Memory B cell (primary cell): ENCODE measurements at regions not wholly inside any gene's neighbourhood (a gene's known extent, or its start where the extent isn't known, plus 50 kb on each side); places are given as distances from the start of the nearest gene placed in this dataset.
A peak's percentile ranks its signal among the peaks of the same experiment; 100 is the strongest.

ENCODE experiments used
- ATAC-seq: fragments of 150-1000 bp; cut with Tn5 transposase; 2 replicates; pipeline ENCODE4 v1.10.0; 2021; ENCODE audit warnings: low read depth, mild to moderate bottlenecking, moderate library complexity
- DNase-seq, 2 donors: peaks; one replicate each; pipeline ENCODE4 v3.0.0; 2022; ENCODE audit warnings: low spot score in 2 of 2
- H3K27ac Mint-ChIP-seq: one replicate; pipeline ENCODE4 v1.8.0; 2022; ENCODE audit warnings: mild to moderate bottlenecking, moderate library complexity, mixed read lengths
- H3K27me3 Mint-ChIP-seq: one replicate; pipeline ENCODE4 v1.8.0; 2022; ENCODE audit warnings: mixed read lengths
- H3K36me3 Mint-ChIP-seq: one replicate; pipeline ENCODE4 v1.8.0; 2022; ENCODE audit warnings: mild to moderate bottlenecking, mixed read lengths
- H3K4me1 Mint-ChIP-seq: one replicate; pipeline ENCODE4 v1.8.0; 2022; ENCODE audit warnings: mixed read lengths
- H3K4me3 Mint-ChIP-seq: one replicate; pipeline ENCODE4 v1.8.0; 2022; ENCODE audit warnings: mild to moderate bottlenecking, moderate library complexity, mixed read lengths
- H3K9me3 Mint-ChIP-seq: one replicate; pipeline ENCODE4 v1.8.0; 2022; ENCODE audit warnings: mixed read lengths

GRCh38 chr2:241947401-241947800, 77.9 kb downstream of the RTP5 start:
- H3K27me3 Mint-ChIP-seq: no peaks in the 10 kb centered on the region
- no peak overlapping the region for H3K27ac Mint-ChIP-seq
- no peaks in the 10 kb centered on the region for H3K9me3 Mint-ChIP-seq
- peaks cover 13% of the 10 kb centered on the region for H3K36me3 Mint-ChIP-seq
- ATAC-seq (no peak), DNase-seq (no peak)
- H3K4me3 Mint-ChIP-seq: no peak overlapping the region
- peaks cover 18% of the 10 kb centered on the region for H3K4me1 Mint-ChIP-seq

DNA sequence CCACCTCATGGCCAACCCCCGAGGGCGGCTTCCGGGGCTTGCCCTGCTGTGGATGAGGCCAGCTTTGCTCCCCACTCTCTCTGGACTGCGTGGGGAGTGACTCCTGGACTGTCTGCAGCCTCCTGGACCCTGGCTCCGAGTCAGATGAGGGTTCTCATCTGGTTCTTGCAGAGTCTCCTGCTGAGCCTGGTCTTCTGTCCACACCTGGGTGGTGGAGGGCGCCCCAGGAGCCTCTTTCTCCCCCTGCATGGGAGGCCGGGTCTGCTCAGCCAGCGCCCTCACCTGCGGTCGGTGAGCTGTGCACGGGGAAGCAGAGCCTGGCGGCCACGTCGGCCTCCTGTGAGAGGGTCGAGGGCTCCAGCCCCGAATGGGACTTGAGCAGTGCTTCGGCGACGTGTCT, 78.3 kb downstream of the RTP5 start:
- Mint-ChIP-seq H3K36me3 (peaks cover 13% of the 10 kb centered on the region), H3K27ac (peak overlapping the region; percentile 32), H3K4me3 (no peak overlapping the region), H3K4me1 (peaks cover 18% of the 10 kb centered on the region), H3K9me3 (no peaks in the 10 kb centered on the region), H3K27me3 (no peaks in the 10 kb centered on the region)
- no peak for DNase-seq
- ATAC-seq: no peak

DNA sequence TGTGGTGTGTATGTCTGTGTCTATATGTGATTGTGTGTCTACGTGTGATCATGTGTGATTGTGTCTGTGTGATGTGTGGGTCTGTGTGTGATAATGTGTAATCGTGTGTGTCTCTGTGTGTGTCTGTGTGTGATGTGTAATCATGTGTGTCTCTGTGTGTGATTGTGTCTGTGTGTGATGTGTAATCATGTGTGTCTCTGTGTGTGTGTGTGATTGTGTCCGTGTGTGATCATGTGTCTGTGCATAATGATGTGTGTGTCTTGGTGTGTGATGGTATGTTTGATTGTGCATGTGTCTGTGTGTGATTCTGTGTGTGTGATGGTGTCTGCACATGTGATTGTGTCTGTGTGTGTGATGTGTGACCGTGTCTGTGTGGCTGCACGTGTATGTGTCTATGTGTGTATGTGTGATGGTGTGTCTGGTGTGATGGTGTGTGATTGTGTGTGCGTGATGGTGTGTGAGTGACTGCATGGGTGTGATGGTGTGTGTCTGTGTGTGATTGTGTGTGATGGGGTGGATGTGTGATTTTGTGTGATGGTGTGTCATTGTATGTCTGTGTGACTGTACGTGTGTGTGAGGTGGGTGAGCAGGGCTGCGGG, 78.9 kb downstream of the RTP5 start:
- peak overlapping the region; percentile 32 for H3K27ac Mint-ChIP-seq
- peaks cover 13% of the 10 kb centered on the region for H3K36me3 Mint-ChIP-seq
- no peak for DNase-seq
- H3K27me3 Mint-ChIP-seq: no peaks in the 10 kb centered on the region
- ATAC-seq: no peak
- H3K4me1 Mint-ChIP-seq: peaks cover 18% of the 10 kb centered on the region
- no peaks in the 10 kb centered on the region for H3K9me3 Mint-ChIP-seq
- no peak overlapping the region for H3K4me3 Mint-ChIP-seq

GRCh38 chr2:241948901-241949735, 79.6 kb downstream of the RTP5 start:
- Mint-ChIP-seq H3K36me3 (peaks cover 13% of the 10 kb centered on the region), H3K4me3 (no peak overlapping the region), H3K9me3 (no peaks in the 10 kb centered on the region), H3K27me3 (no peaks in the 10 kb centered on the region), H3K27ac (peak overlapping the region; percentile 32), H3K4me1 (peaks cover 18% of the 10 kb centered on the region)
- DNase-seq (no peak), ATAC-seq (no peak)

DNA sequence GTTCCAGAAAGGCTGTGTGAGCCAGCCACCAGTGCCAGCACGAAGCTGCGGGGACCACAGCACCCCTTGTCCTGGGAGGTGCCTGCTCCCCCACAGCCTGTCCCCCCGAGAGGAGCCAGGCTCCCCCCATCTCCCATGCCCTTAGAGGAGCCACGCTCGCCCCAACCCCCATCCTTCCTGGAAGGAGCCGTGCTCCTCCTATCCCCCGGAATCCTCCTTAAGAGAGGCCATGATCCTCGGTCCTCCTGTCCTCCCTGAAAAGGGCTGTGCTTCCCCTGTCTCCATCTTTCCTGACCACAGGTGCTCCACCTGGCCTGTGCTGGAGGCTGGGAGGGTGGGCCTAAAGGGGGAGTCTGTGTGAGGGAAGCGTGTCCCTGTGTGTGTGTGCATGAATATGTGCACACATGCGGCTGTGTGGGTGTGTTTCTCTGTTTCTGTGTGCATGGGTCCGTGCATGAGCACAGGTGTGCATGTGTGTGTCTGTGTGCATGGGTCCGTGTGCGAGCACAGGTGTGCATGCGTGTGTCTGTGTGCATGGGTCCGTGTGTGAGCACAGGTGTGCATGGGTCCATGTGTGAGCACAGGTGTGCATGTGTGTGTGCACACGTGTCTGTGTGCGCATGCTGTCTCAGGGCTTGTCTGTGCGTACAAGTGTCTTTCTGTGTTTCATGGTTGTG, 80.3 kb downstream of the RTP5 start:
- H3K27me3 Mint-ChIP-seq: no peaks in the 10 kb centered on the region
- ATAC-seq (no peak), DNase-seq (no peak)
- peaks cover 18% of the 10 kb centered on the region for H3K4me1 Mint-ChIP-seq
- peak overlapping the region; percentile 73 for H3K27ac Mint-ChIP-seq
- H3K4me3 Mint-ChIP-seq: no peak overlapping the region
- H3K9me3 Mint-ChIP-seq: no peaks in the 10 kb centered on the region
- H3K36me3 Mint-ChIP-seq: peaks cover 13% of the 10 kb centered on the region

GRCh38 chr2:241950413-241951315, 81.1 kb downstream of the RTP5 start:
- peak; percentile 71 to 73 for DNase-seq
- Mint-ChIP-seq H3K4me1 (peaks cover 18% of the 10 kb centered on the region), H3K27me3 (no peaks in the 10 kb centered on the region), H3K9me3 (no peaks in the 10 kb centered on the region), H3K4me3 (peak overlapping the region; percentile 50), H3K27ac (peak overlapping the region; percentile 73), H3K36me3 (peaks cover 9% of the 10 kb centered on the region)
- peak; percentile 84 for ATAC-seq

GRCh38 chr2:241951316-241951700, 81.8 kb downstream of the RTP5 start:
- Mint-ChIP-seq H3K4me3 (no peak overlapping the region), H3K4me1 (peaks cover 20% of the 10 kb centered on the region), H3K36me3 (peaks cover 11% of the 10 kb centered on the region), H3K27me3 (no peaks in the 10 kb centered on the region), H3K9me3 (peaks cover under 1% of the 10 kb centered on the region), H3K27ac (peak overlapping the region; percentile 64)
- no peak for DNase-seq
- no peak for ATAC-seq

- Mint-ChIP-seq H3K4me1 (peaks cover 22% of the 10 kb centered on the region), H3K9me3 (peaks cover 3% of the 10 kb centered on the region), H3K4me3 (no peak overlapping the region), H3K27me3 (no peaks in the 10 kb centered on the region), H3K36me3 (peaks cover 14% of the 10 kb centered on the region), H3K27ac (peak overlapping the region; percentile 64)
- no peak for DNase-seq
- ATAC-seq: no peak
These were observed 82.4 kb downstream of the RTP5 start for GRCh38 chr2:241951920-241952319.

DNA sequence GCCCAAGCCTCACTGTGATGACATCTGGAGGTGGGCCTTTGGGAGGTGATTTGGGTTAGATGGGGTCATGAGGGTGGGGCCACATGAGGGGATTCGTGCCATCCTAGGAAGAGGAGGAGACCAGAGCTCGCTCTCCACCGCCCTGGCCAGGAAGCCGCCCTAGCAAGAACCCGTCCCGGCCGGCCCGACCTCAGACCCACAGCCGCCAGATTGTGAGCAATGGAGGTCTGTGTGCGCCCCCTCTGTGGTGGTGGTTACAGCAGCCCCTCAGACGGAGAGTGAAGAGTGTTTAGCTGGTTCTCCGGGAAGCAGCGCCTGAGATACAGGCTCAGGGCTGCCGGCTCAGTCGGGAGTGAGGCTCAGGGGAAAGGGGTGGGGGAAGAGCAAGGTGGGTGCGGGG, 83.3 kb downstream of the RTP5 start:
- H3K36me3 Mint-ChIP-seq: peaks cover 21% of the 10 kb centered on the region
- DNase-seq: no peak
- ATAC-seq: no peak
- no peak overlapping the region for H3K4me3 Mint-ChIP-seq
- H3K27me3 Mint-ChIP-seq: no peaks in the 10 kb centered on the region
- H3K4me1 Mint-ChIP-seq: peaks cover 23% of the 10 kb centered on the region
- H3K9me3 Mint-ChIP-seq: peaks cover 4% of the 10 kb centered on the region
- peak overlapping the region; percentile 69 for H3K27ac Mint-ChIP-seq

DNA sequence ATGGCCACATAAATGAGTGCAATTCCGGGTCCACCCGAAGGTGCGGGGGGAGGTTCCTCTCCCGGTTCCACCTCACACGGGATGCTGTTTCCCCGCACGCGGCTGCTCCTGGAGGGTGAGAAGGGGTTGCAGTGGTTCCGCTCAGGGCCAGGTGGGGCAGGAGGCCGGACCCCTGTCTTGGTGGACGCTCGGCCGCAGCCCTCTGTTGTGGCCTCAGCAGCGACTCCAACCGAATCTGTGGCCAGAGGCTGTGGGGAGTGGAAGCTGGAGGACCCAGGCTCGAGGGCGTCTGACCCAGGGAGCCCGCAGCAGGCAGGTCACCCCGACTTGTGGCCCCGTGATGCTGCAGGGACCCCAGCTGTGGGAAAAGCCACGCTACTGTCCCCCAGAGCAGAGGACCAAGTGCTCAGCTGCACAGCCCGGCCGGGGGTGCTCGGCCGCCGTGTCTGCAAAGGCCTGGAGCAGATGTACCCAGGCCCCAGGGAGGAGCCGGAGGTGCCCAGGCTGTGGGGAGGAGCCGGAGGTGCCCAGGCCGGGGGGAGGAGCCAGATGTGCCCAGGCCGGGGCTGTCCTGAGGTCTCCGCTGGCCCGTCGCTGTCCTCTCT, 83.9 kb downstream of the RTP5 start:
- H3K9me3 Mint-ChIP-seq: peaks cover 6% of the 10 kb centered on the region
- no peak overlapping the region for H3K4me3 Mint-ChIP-seq
- peaks cover 22% of the 10 kb centered on the region for H3K36me3 Mint-ChIP-seq
- DNase-seq (no peak), ATAC-seq (no peak)
- H3K27me3 Mint-ChIP-seq: no peaks in the 10 kb centered on the region
- H3K27ac Mint-ChIP-seq: no peak overlapping the region
- H3K4me1 Mint-ChIP-seq: peaks cover 21% of the 10 kb centered on the region

- H3K27ac Mint-ChIP-seq: peak overlapping the region; percentile 90
- H3K4me3 Mint-ChIP-seq: no peak overlapping the region
- no peaks in the 10 kb centered on the region for H3K27me3 Mint-ChIP-seq
- H3K9me3 Mint-ChIP-seq: peaks cover 6% of the 10 kb centered on the region
- no peak for DNase-seq
- ATAC-seq: no peak
- H3K4me1 Mint-ChIP-seq: peaks cover 17% of the 10 kb centered on the region
- peaks cover 30% of the 10 kb centered on the region for H3K36me3 Mint-ChIP-seq
These were observed 87.1 kb downstream of the RTP5 start for GRCh38 chr2:241956521-241957110.

- peaks cover 22% of the 10 kb centered on the region for H3K4me1 Mint-ChIP-seq
- DNase-seq (no peak), ATAC-seq (no peak)
These were observed 87.7 kb downstream of the RTP5 start for GRCh38 chr2:241957276-241957675.

More at GRCh38 chr2:241957276-241957675, 87.7 kb downstream of the RTP5 start:
- H3K4me3 Mint-ChIP-seq: no peak overlapping the region
- peaks cover 6% of the 10 kb centered on the region for H3K9me3 Mint-ChIP-seq
- peaks cover 30% of the 10 kb centered on the region for H3K36me3 Mint-ChIP-seq
- H3K27me3 Mint-ChIP-seq: no peaks in the 10 kb centered on the region
- peak overlapping the region; percentile 90 for H3K27ac Mint-ChIP-seq
